ENCODE measurements at regions not wholly inside any gene's neighbourhood (a gene's known extent, or its start where the extent isn't known, plus 50 kb on each side); places are given as distances from the start of the nearest gene placed in this dataset.
A peak's percentile ranks its signal among the peaks of the same experiment; 100 is the strongest.

DNA sequence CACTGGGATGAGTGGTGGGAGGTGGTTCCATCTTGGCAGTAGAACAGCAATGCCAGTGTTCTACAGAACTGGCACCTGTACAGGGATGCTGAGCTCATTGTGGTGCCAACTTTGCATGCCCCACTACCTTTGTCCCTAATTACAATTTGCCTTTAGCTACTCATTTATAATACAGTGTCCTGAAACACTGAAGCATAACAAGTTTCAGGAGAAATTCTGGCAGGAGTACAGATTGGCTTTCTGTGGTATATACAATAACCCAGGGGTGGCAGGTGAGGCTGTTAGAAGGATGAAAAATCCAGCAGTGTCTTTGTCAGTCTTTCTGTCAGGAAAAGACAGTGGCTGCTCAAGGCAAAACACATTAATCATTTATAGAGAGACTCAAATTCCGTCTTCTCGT, 240.3 kb downstream of the FAM76B start:
- H4K20me1 ChIP-seq (ENCODE audit: insufficient read depth, low read length): no peaks in the 10 kb centered on the region
- no peaks in the 10 kb centered on the region for H3K27me3 ChIP-seq (ENCODE audit: low read depth, low read length)
- TF ChIP-seq, protein P1, sequence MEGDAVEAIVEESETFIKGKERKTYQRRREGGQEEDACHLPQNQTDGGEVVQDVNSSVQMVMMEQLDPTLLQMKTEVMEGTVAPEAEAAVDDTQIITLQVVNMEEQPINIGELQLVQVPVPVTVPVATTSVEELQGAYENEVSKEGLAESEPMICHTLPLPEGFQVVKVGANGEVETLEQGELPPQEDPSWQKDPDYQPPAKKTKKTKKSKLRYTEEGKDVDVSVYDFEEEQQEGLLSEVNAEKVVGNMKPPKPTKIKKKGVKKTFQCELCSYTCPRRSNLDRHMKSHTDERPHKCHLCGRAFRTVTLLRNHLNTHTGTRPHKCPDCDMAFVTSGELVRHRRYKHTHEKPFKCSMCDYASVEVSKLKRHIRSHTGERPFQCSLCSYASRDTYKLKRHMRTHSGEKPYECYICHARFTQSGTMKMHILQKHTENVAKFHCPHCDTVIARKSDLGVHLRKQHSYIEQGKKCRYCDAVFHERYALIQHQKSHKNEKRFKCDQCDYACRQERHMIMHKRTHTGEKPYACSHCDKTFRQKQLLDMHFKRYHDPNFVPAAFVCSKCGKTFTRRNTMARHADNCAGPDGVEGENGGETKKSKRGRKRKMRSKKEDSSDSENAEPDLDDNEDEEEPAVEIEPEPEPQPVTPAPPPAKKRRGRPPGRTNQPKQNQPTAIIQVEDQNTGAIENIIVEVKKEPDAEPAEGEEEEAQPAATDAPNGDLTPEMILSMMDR (IDR thresholded peaks at IDR 0.05; ENCODE audit: low read depth, low read length): no peak
- TF ChIP-seq EZH2phosphoT487 (IDR thresholded peaks at IDR 0.05; ENCODE audit: low read depth): no peak
- H2AFZ ChIP-seq (ENCODE audit: low read depth, low read length): 0 out of 2 replicates have a peak overlapping the region, but pooled peaks have one; percentile 63
- H3K36me3 ChIP-seq (replicated peaks; ENCODE audit: low read depth, low read length): no peaks in the 10 kb centered on the region
- peaks cover 46% of the 10 kb centered on the region for H3K4me1 ChIP-seq (ENCODE audit: low read length)
- peak overlapping the region; percentile 72 for H3K9ac ChIP-seq (ENCODE audit: low read length)
- H3K27ac ChIP-seq (ENCODE audit: low read length): peak overlapping the region; percentile 96
- no peaks in the 10 kb centered on the region for H3K9me3 ChIP-seq (ENCODE audit: insufficient read depth, low read length)
- H3K79me2 ChIP-seq (ENCODE audit: low read length): no peaks in the 10 kb centered on the region
- H3K4me3 ChIP-seq (ENCODE audit: low read length): peak overlapping the region; percentile 73
- peak overlapping the region; percentile 93 for H3K4me2 ChIP-seq (ENCODE audit: low read length)

DNA sequence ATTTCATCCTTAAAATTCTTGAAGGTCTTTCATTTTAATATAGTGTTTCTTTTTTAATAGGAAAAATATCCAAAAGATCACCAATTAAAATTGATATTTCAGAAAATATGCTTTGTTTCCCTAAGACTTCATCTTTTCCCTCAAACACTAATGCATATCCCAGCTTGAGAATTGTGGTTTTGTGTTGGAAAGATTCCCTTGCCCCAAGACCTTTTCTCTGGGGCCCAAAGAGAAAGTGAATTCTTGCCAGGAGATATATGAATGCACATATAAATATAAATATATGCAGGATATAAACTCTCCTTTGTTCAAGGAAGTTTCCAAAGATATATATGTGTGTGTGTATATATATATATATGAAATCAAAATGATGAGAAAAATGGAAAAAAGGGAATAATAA, 241.2 kb downstream of the FAM76B start:
- no peak overlapping the region for H3K4me2 ChIP-seq (ENCODE audit: low read length)
- H3K9ac ChIP-seq (ENCODE audit: low read length): no peak overlapping the region
- no peaks in the 10 kb centered on the region for H3K27me3 ChIP-seq (ENCODE audit: low read depth, low read length)
- H3K4me1 ChIP-seq (ENCODE audit: low read length): peaks cover 40% of the 10 kb centered on the region
- no peak overlapping the region for H3K27ac ChIP-seq (ENCODE audit: low read length)
- no peaks in the 10 kb centered on the region for H3K9me3 ChIP-seq (ENCODE audit: insufficient read depth, low read length)
- no peaks in the 10 kb centered on the region for H3K36me3 ChIP-seq (replicated peaks; ENCODE audit: low read depth, low read length)
- H4K20me1 ChIP-seq (ENCODE audit: insufficient read depth, low read length): no peaks in the 10 kb centered on the region
- TF ChIP-seq, protein P1 (IDR thresholded peaks at IDR 0.05; ENCODE audit: low read depth, low read length): no peak
- no peak for TF ChIP-seq EZH2phosphoT487 (IDR thresholded peaks at IDR 0.05; ENCODE audit: low read depth)
- no peak overlapping the region for H2AFZ ChIP-seq (ENCODE audit: low read depth, low read length)
- H3K79me2 ChIP-seq (ENCODE audit: low read length): no peaks in the 10 kb centered on the region
- no peak overlapping the region for H3K4me3 ChIP-seq (ENCODE audit: low read length)

DNA sequence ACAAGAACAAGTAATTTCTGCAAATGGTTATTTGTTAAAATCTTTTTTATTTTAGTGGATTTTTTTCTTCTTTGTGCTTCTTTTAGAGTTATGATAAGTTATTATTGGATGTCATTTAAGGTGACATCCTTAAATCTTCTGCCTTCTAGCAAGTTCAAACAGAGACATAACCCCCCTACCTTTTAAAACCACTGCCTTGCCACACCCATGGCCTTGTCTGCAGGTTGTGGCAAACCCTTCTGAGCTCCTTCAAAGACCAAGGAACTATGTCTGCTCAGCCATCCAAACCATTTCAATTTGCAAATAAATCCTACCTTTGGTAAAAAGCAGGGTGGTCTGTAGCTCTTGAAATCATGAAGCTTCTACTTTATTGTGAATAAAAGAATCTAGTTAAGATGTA, 241.6 kb downstream of the FAM76B start:
- Histone ChIP-seq H3K9me3 (ENCODE audit: insufficient read depth, low read length) (no peaks in the 10 kb centered on the region), H3K79me2 (ENCODE audit: low read length) (no peaks in the 10 kb centered on the region), H2AFZ (ENCODE audit: low read depth, low read length) (no peak overlapping the region), H3K27me3 (ENCODE audit: low read depth, low read length) (no peaks in the 10 kb centered on the region), H3K4me1 (ENCODE audit: low read length) (peaks cover 40% of the 10 kb centered on the region), H3K36me3 (replicated peaks; ENCODE audit: low read depth, low read length) (no peaks in the 10 kb centered on the region), H3K4me3 (ENCODE audit: low read length) (no peak overlapping the region), H4K20me1 (ENCODE audit: insufficient read depth, low read length) (no peaks in the 10 kb centered on the region), H3K4me2 (ENCODE audit: low read length) (no peak overlapping the region), H3K9ac (ENCODE audit: low read length) (no peak overlapping the region), H3K27ac (ENCODE audit: low read length) (no peak overlapping the region)
- TF ChIP-seq, protein P1 (IDR thresholded peaks at IDR 0.05; ENCODE audit: low read depth, low read length): no peak
- no peak for TF ChIP-seq EZH2phosphoT487 (IDR thresholded peaks at IDR 0.05; ENCODE audit: low read depth)

DNA sequence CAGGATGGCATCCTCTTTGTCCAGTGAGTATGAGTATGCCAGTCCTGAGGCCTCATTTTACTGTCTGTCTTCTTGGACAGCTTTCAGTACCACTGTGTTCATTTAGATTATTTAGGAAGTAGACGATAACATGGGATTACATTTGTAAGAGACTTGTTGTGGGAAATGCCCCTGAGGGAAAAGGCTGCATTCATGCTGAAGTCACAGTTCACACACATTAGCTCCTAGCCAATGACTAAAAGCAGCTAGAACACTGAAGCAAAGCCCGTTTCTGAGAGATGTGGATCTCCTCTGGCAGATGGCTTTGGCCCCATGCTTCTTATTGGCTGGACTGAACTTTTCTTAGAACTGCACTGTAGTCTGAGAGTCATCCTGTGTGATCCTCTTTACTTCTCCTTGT, 242.4 kb downstream of the FAM76B start:
- Histone ChIP-seq H3K4me3 (ENCODE audit: low read length) (no peak overlapping the region), H3K27ac (ENCODE audit: low read length) (no peak overlapping the region), H3K4me2 (ENCODE audit: low read length) (no peak overlapping the region), H3K27me3 (ENCODE audit: low read depth, low read length) (no peaks in the 10 kb centered on the region), H3K79me2 (ENCODE audit: low read length) (no peaks in the 10 kb centered on the region), H3K9me3 (ENCODE audit: insufficient read depth, low read length) (no peaks in the 10 kb centered on the region), H3K36me3 (replicated peaks; ENCODE audit: low read depth, low read length) (no peaks in the 10 kb centered on the region), H4K20me1 (ENCODE audit: insufficient read depth, low read length) (no peaks in the 10 kb centered on the region), H2AFZ (ENCODE audit: low read depth, low read length) (no peak overlapping the region), H3K9ac (ENCODE audit: low read length) (no peak overlapping the region), H3K4me1 (ENCODE audit: low read length) (peaks cover 33% of the 10 kb centered on the region)
- no peak for TF ChIP-seq EZH2phosphoT487 (IDR thresholded peaks at IDR 0.05; ENCODE audit: low read depth)
- TF ChIP-seq, protein P1 (IDR thresholded peaks at IDR 0.05; ENCODE audit: low read depth, low read length): no peak

Data from OCI-LY3 (cell line).